GM19372 (cell line): ENCODE measurements at regions not wholly inside any gene's neighbourhood (a gene's known extent, or its start where the extent isn't known, plus 50 kb on each side); places are given as distances from the start of the nearest gene placed in this dataset.

Source experiments
- ATAC-seq: cut with Tn5 transposase; IDR thresholded peaks from one replicate; pipeline ENCODE4 v1.9.1; 2021; ENCODE audit warnings: mild to moderate bottlenecking, low read depth, moderate library complexity; ENCODE audit not compliant: unreplicated experiment

DNA sequence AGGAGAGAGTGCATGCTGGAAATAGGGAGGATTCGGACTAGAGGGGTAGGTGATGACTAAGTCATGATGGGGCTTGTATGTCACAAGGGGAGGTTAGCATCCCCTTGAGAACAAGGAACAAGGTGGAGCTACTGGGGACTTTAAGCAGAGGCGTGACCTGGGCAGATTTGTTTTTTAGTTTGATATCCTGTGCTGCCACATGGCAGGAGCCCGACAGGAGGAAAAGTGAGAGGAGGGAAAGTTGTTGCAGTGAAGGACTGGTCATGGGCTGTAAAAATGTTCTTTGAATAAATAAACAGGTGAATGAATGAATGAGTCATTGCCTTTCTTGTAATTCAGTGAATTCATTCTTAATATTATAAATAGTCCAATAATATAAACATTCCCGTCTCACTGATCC is 365.1 kb upstream of the CDH5 start:
- no peak for ATAC-seq

- no peak for ATAC-seq
These were observed 368.0 kb upstream of the CDH5 start for GRCh38 chr16:65998443-65998842.

DNA sequence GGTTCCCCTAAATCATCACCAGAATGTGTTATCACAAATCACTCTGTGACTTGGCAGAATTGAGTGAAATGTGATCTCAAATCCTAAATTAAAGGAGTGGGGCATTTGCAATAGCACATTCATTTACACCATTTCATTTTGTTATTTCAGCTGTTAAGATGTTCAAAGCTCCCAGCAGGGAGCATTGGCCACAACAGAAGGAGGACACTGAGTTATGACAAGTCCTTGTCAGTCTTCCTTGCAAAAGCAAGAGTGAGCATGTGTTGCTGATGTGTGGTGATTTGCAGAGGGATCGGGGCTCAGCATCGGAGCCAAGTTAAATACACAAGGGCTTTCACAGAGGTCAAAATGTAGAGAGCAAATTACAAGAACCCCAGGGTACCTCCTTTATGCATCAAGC is 372.2 kb upstream of the CDH5 start:
- ATAC-seq = no peak

- no peak for ATAC-seq
These were observed 375.3 kb upstream of the CDH5 start for GRCh38 chr16:65991149-65991701.

GRCh38 chr16:65989861-65990604 is 376.5 kb upstream of the CDH5 start:
- no peak for ATAC-seq

DNA sequence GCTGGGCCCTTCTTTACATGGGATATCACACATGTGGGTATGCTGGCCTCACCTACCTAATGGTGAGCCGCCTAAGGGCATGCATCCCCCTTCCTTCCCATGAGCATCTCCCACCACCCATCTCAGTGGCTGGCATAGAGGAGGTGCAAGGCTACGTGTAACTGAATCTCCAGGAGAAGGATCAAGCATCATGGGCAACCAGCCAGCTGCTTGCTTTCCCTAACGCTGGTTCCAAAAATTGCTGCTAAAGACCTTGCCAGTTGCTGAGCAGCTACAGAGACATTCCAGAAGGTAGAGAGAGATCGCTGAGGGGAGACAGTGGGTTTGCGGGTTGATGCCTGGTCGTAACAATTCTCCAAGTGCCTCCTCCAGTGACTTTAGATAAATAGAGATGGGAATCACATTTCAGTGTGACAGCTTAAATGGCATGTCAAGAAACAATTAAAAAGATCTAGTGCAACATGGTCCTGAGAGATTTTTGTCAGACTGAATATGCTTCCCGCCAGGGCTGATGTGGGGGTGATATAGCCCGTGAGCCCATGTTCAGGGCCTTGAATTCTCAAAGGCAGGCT is 378.4 kb upstream of the CDH5 start:
- no peak for ATAC-seq

GRCh38 chr16:65984296-65984695 is 382.2 kb upstream of the CDH5 start:
- no peak for ATAC-seq

DNA sequence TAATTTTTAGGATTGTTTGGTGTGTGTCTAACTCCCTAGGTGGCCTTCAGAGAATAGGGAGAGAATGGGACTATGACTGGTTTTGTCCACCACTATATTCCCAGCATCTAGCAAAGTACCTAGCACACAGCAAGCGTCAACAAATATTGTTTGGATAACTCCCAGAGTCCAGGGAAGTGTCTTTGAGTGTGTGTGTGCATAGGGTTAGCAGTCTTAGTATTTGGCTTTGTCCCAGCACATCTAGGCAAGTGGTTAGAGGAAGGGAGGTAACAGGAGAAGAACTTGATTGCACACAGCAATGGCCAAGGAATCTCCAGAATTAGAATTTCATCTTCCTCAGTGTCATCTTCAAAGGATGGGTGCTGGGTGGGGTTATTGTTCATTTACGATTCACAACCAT is 385.4 kb upstream of the CDH5 start:
- ATAC-seq = no peak

GRCh38 chr16:65975049-65975708 is 391.3 kb upstream of the CDH5 start:
- ATAC-seq = no peak

GRCh38 chr16:65967376-65967775 is 399.1 kb upstream of the CDH5 start:
- no peak for ATAC-seq

DNA sequence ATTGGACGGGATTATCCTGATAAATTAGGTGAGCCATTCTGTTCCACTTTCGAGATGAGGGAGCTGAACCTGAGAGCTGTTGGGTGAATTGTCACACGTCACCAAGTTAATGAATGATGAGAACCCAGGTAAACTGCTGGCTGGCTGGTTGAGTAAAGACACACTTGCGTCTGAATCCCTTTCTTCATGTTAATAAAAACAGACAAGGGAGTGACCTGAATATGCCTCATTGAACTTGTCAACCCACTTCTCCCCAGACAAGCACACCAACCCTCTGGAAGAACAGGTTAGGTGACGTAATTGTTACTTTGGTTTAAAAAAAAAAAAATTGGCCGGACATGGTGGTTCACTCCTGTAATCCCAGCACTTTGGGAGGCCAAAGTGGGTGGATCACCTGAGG is 400.9 kb upstream of the CDH5 start:
- ATAC-seq = no peak

- no peak for ATAC-seq
These were observed 401.7 kb upstream of the CDH5 start for GRCh38 chr16:65964752-65965151.

GRCh38 chr16:65961476-65962143 is 404.9 kb upstream of the CDH5 start:
- no peak for ATAC-seq

DNA sequence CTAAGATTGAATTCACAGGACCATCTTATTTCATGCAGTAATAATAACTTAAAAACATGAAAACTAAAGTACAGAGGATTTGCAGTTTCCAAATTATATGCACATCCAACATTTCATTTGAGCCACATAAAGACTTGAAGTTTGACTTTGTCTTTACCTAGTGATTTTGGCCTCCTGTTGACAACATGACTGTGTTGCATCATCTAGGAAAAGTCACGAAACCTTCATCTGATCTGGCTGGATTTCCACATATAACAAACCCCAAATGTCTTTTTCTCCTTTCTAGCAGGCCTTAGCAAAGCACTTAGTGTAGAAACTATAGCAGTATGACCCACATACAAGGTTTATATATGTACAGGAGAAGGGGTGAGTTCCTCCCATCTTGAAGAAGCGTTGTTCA is 406.5 kb upstream of the CDH5 start:
- ATAC-seq = no peak

DNA sequence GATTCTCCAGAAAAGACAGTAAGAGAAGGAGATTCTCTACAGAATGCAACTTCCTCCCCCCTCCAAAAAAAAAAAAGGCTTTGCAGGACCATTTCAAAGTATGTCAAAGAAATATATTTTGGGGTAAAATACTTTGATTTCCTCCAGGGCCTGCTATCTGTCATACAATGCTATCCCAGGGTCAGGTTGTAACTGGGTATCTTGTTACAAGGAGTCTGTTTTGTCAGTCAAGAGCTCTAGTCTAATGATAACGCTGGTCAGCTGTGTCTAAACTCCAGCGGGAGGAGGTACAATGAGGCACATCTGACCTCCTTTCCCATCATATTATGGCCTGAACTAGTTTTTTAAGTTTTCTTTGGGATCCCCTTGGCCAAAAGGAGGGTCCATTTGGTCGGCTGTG is 408.4 kb upstream of the CDH5 start:
- ATAC-seq = no peak

GRCh38 chr16:65956100-65956499 is 410.4 kb upstream of the CDH5 start:
- no peak for ATAC-seq

DNA sequence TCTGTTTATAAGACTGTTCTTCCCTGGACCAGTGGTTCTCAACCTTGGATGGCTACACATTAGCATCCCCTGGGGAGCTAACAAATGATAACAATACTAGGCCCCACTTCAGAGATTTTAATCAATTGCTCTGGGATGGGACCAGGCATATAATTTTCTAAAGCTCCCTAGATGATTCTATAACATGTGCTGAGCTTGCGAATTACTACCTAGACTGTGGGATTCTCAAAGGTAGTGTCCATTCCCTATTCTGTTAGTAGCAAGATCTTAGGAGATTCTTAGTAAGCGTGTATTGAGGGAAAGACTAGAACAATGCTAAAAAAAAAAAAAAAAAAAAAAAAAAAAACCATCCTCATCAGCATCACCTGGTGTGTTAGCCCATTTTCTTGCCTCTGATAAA is 412.0 kb upstream of the CDH5 start:
- no peak for ATAC-seq

DNA sequence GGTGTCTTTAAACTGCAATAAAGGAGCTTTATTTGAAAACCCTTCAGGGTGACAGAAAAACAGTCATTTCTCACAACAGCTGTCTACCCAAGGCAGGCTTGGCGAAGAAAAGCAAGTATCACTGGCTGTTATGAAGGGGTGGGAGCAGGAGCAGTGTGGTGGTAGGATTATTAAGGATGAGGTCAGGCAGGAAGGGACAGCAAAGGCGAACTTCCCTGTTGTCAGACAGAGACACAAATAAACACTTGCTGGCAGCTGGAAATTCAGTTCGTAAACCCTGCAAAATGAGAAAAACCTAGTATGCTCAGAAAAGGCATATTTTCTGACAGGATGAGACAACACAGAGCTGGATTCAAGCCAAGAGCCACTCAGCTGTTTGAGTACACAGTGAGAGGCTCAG is 416.3 kb upstream of the CDH5 start:
- no peak for ATAC-seq

GRCh38 chr16:65948361-65948760 is 418.1 kb upstream of the CDH5 start:
- ATAC-seq = no peak

- ATAC-seq = no peak
These were observed 418.5 kb upstream of the CDH5 start for GRCh38 chr16:65947951-65948350.

DNA sequence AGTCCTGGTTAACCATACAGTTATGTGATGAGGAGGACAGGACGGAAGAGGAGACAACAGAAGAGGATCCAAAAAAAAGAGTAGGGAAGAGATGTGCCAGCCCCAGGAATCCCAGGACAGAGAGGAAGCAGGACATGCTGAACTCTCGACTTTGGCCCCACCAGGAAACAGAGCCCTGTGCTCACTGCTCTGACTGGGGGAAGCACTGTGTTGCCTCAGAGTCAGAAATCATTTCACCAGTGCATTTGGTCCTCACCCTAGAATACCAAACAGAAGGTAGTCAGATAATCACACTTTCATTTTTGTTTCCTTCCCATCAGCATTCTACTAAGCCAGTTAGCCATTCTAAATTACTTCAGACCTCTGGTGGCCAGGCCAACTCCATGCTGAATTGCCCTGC is 421.0 kb upstream of the CDH5 start:
- no peak for ATAC-seq
